ENCODE measurements at regions not wholly inside any gene's neighbourhood (a gene's known extent, or its start where the extent isn't known, plus 50 kb on each side); places are given as distances from the start of the nearest gene placed in this dataset.

- no peaks in the 10 kb centered on the region for H3K9me3 Mint-ChIP-seq
- ATAC-seq (replicated peaks) (no peak), DNase-seq (no peak)
- H3K4me1 Mint-ChIP-seq (ENCODE audit: low read depth in 2 of 2), result no peaks in the 10 kb centered on the region
- H3K4me3 Mint-ChIP-seq, result no peak overlapping the region
- peak overlapping the region in 1 of 2 donors; percentile 54 for H3K27ac Mint-ChIP-seq
- no peaks in the 10 kb centered on the region for H3K27me3 Mint-ChIP-seq
- H3K36me3 Mint-ChIP-seq (ENCODE audit: insufficient read depth), result no peaks in the 10 kb centered on the region
These were observed 65.8 kb upstream of the LEKR1 start for GRCh38 chr3:156760333-156760732.

- H3K4me1 Mint-ChIP-seq (ENCODE audit: low read depth in 2 of 2), result no peaks in the 10 kb centered on the region
These were observed 65.1 kb upstream of the LEKR1 start for GRCh38 chr3:156761007-156761406.

GRCh38 chr3:156761713-156762451 lies 64.3 kb upstream of the LEKR1 start:
- no peaks in the 10 kb centered on the region for H3K9me3 Mint-ChIP-seq
- ATAC-seq (replicated peaks) (no peak), DNase-seq (no peak)
- H3K27me3 Mint-ChIP-seq, result no peaks in the 10 kb centered on the region
- no peak overlapping the region for H3K4me3 Mint-ChIP-seq
- H3K36me3 Mint-ChIP-seq (ENCODE audit: insufficient read depth), result no peaks in the 10 kb centered on the region
- no peaks in the 10 kb centered on the region for H3K4me1 Mint-ChIP-seq (ENCODE audit: low read depth in 2 of 2)
- H3K27ac Mint-ChIP-seq, result no peak overlapping the region

More at GRCh38 chr3:156761007-156761406, 65.1 kb upstream of the LEKR1 start:
- ATAC-seq (replicated peaks) (no peak), DNase-seq (no peak)
- Mint-ChIP-seq H3K27me3 (no peaks in the 10 kb centered on the region), H3K36me3 (ENCODE audit: insufficient read depth) (no peaks in the 10 kb centered on the region), H3K27ac (peak overlapping the region in 1 of 2 donors; percentile 54), H3K4me3 (no peak overlapping the region), H3K9me3 (no peaks in the 10 kb centered on the region)

- Mint-ChIP-seq H3K4me3 (no peak overlapping the region), H3K4me1 (ENCODE audit: low read depth in 2 of 2) (no peaks in the 10 kb centered on the region), H3K27me3 (no peaks in the 10 kb centered on the region), H3K9me3 (no peaks in the 10 kb centered on the region), H3K27ac (no peak overlapping the region), H3K36me3 (ENCODE audit: insufficient read depth) (no peaks in the 10 kb centered on the region)
- DNase-seq (no peak), ATAC-seq (replicated peaks) (no peak)
These were observed 63.4 kb upstream of the LEKR1 start for GRCh38 chr3:156762631-156763185.

- Mint-ChIP-seq H3K9me3 (no peaks in the 10 kb centered on the region), H3K27me3 (no peaks in the 10 kb centered on the region), H3K4me3 (no peak overlapping the region), H3K27ac (no peak overlapping the region), H3K4me1 (ENCODE audit: low read depth in 2 of 2) (no peaks in the 10 kb centered on the region), H3K36me3 (ENCODE audit: insufficient read depth) (no peaks in the 10 kb centered on the region)
- DNase-seq (no peak), ATAC-seq (replicated peaks) (no peak)
These were observed 62.8 kb upstream of the LEKR1 start for GRCh38 chr3:156763386-156763785.

GRCh38 chr3:156763931-156764720 lies 62.0 kb upstream of the LEKR1 start:
- Mint-ChIP-seq H3K36me3 (ENCODE audit: insufficient read depth) (no peaks in the 10 kb centered on the region), H3K4me3 (no peak overlapping the region), H3K27me3 (no peaks in the 10 kb centered on the region), H3K9me3 (no peaks in the 10 kb centered on the region), H3K4me1 (ENCODE audit: low read depth in 2 of 2) (no peaks in the 10 kb centered on the region), H3K27ac (no peak overlapping the region)
- DNase-seq (no peak), ATAC-seq (replicated peaks) (no peak)

- Mint-ChIP-seq H3K27ac (no peak overlapping the region), H3K4me3 (no peak overlapping the region), H3K27me3 (no peaks in the 10 kb centered on the region), H3K36me3 (ENCODE audit: insufficient read depth) (no peaks in the 10 kb centered on the region), H3K4me1 (ENCODE audit: low read depth in 2 of 2) (no peaks in the 10 kb centered on the region), H3K9me3 (no peaks in the 10 kb centered on the region)
- DNase-seq, result no peak
- ATAC-seq (replicated peaks), result no peak
These were observed 61.4 kb upstream of the LEKR1 start for GRCh38 chr3:156764751-156765150.

GRCh38 chr3:156768390-156768789 lies 57.8 kb upstream of the LEKR1 start:
- Mint-ChIP-seq H3K9me3 (no peaks in the 10 kb centered on the region), H3K27me3 (no peaks in the 10 kb centered on the region), H3K4me3 (no peak overlapping the region), H3K36me3 (ENCODE audit: insufficient read depth) (no peaks in the 10 kb centered on the region), H3K27ac (no peak overlapping the region), H3K4me1 (ENCODE audit: low read depth in 2 of 2) (no peaks in the 10 kb centered on the region)
- no peak for ATAC-seq (replicated peaks)
- DNase-seq, result no peak

- DNase-seq (no peak), ATAC-seq (replicated peaks) (no peak)
- Mint-ChIP-seq H3K27me3 (no peaks in the 10 kb centered on the region), H3K36me3 (ENCODE audit: insufficient read depth) (no peaks in the 10 kb centered on the region), H3K27ac (no peak overlapping the region), H3K9me3 (no peaks in the 10 kb centered on the region), H3K4me1 (ENCODE audit: low read depth in 2 of 2) (no peaks in the 10 kb centered on the region), H3K4me3 (no peak overlapping the region)
These were observed 56.2 kb upstream of the LEKR1 start for GRCh38 chr3:156769721-156770654.

GRCh38 chr3:156770699-156771414 lies 55.3 kb upstream of the LEKR1 start:
- H3K9me3 Mint-ChIP-seq, result no peaks in the 10 kb centered on the region
- ATAC-seq (replicated peaks) (no peak), DNase-seq (no peak)
- peaks cover 0 to 1% of the 10 kb centered on the region in 2 donors for H3K27me3 Mint-ChIP-seq
- H3K4me1 Mint-ChIP-seq (ENCODE audit: low read depth in 2 of 2), result no peaks in the 10 kb centered on the region
- no peak overlapping the region for H3K4me3 Mint-ChIP-seq
- H3K27ac Mint-ChIP-seq, result no peak overlapping the region
- no peaks in the 10 kb centered on the region for H3K36me3 Mint-ChIP-seq (ENCODE audit: insufficient read depth)

- Mint-ChIP-seq H3K27me3 (peaks cover 5 to 9% of the 10 kb centered on the region in 2 donors), H3K4me3 (no peak overlapping the region), H3K4me1 (ENCODE audit: low read depth in 2 of 2) (peaks cover 0 to 3% of the 10 kb centered on the region in 2 donors), H3K27ac (no peak overlapping the region), H3K36me3 (ENCODE audit: insufficient read depth) (no peaks in the 10 kb centered on the region), H3K9me3 (no peaks in the 10 kb centered on the region)
- DNase-seq (no peak), ATAC-seq (replicated peaks) (no peak)
These were observed 53.5 kb upstream of the LEKR1 start for GRCh38 chr3:156772588-156773206.

- no peak for ATAC-seq (replicated peaks)
- no peak overlapping the region for H3K4me3 Mint-ChIP-seq
- H3K36me3 Mint-ChIP-seq (ENCODE audit: insufficient read depth), result no peaks in the 10 kb centered on the region
- H3K27me3 Mint-ChIP-seq, result peaks cover 9 to 13% of the 10 kb centered on the region in 2 donors
- peaks cover 0 to 3% of the 10 kb centered on the region in 2 donors for H3K4me1 Mint-ChIP-seq (ENCODE audit: low read depth in 2 of 2)
- DNase-seq, result no peak
- no peaks in the 10 kb centered on the region for H3K9me3 Mint-ChIP-seq
- no peak overlapping the region for H3K27ac Mint-ChIP-seq
These were observed 50.1 kb upstream of the LEKR1 start for GRCh38 chr3:156776031-156776430.

All from effector memory CD8-positive, alpha-beta T cell (primary cell).